ENCODE measurements at regions not wholly inside any gene's neighbourhood (a gene's known extent, or its start where the extent isn't known, plus 50 kb on each side); places are given as distances from the start of the nearest gene placed in this dataset.
"Not testable (repeated sequence)": the region's sequence is repeated elsewhere in the genome, so short reads cannot be mapped to it uniquely, and the experiment has no call there.

DNA sequence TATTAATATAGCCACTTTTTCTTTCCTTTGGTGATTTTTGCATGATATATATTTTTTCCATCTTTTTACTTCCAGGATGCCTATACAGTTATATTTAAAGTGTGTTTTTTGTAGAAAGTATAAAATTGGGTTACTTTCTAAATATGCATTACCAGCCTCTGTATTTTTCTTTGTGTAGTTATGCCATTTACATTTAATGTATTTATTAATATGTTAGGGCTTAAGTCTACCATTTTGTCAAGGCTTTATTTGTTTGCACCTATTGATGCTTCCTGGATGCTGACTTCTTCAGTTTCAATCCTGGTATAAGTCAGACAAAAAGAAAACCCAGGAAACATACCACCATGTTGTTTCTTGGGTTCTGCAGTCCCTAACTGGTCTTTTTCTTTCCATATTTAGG lies 911.1 kb upstream of the GOT2 start:
- no peaks in the 10 kb centered on the region for H3K36me3 Mint-ChIP-seq (ENCODE audit: low read depth)
- H3K4me3 Mint-ChIP-seq (ENCODE audit: low read depth): no peak overlapping the region
- no peaks in the 10 kb centered on the region for H3K4me1 Mint-ChIP-seq (ENCODE audit: low read depth)
- H3K9me3 Mint-ChIP-seq: peaks cover 24% of the 10 kb centered on the region
- no peaks in the 10 kb centered on the region for H3K27me3 Mint-ChIP-seq (ENCODE audit: low read depth)
- intact Hi-C loops (cut with micrococcal nuclease): no loop called here
- no peak for DNase-seq (ENCODE audit: low spot score)
- H3K27ac Mint-ChIP-seq: no peak overlapping the region

DNA sequence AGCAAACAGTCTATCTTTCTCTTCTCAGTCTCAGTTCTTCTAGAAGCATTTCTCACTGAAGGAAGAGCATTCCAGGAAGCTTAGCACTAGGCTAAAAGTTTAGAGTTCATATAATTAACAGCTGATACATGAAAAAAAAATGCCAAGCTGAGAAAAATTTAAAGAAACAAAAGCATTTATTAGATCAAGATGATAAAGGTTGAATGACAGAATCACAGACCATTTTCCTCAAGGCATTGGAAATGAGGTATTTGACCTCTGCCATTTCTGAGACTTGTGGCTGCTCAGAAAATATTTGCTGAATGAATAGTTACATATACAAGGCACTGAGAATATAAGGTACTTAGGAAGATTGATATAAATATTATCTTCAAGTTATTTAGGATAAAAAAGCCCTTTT lies 901.6 kb upstream of the GOT2 start:
- no peak overlapping the region for H3K27ac Mint-ChIP-seq
- H3K27me3 Mint-ChIP-seq (ENCODE audit: low read depth): no peaks in the 10 kb centered on the region
- H3K9me3 Mint-ChIP-seq: peaks cover 7% of the 10 kb centered on the region
- no peak overlapping the region for H3K4me3 Mint-ChIP-seq (ENCODE audit: low read depth)
- intact Hi-C loops (cut with micrococcal nuclease): no loop called here
- no peaks in the 10 kb centered on the region for H3K36me3 Mint-ChIP-seq (ENCODE audit: low read depth)
- H3K4me1 Mint-ChIP-seq (ENCODE audit: low read depth): no peaks in the 10 kb centered on the region
- DNase-seq (ENCODE audit: low spot score): no peak

DNA sequence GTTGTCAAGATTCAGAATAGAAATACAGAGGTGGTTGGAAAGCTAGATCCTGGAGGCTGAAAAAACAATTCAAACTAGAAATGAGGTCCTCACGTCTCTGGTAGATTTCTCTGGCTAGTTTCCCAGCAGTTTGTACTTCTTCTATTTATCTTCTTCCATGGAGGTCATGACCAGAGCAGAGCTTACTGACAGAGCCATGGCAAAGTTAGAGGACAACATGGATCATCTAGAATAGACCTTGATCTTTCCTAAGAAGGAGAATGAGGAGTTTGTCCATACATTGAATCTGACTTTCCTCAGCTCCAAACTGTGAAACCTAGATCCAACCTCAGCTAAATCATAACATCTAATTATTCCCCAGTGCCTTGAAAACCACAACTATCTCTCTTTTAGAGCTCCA lies 900.8 kb upstream of the GOT2 start:
- intact Hi-C loops (cut with micrococcal nuclease): no loop called here
- Mint-ChIP-seq H3K27ac (no peak overlapping the region), H3K27me3 (ENCODE audit: low read depth) (no peaks in the 10 kb centered on the region), H3K36me3 (ENCODE audit: low read depth) (no peaks in the 10 kb centered on the region), H3K9me3 (peaks cover 7% of the 10 kb centered on the region), H3K4me3 (ENCODE audit: low read depth) (no peak overlapping the region), H3K4me1 (ENCODE audit: low read depth) (no peaks in the 10 kb centered on the region)
- DNase-seq (ENCODE audit: low spot score): no peak

DNA sequence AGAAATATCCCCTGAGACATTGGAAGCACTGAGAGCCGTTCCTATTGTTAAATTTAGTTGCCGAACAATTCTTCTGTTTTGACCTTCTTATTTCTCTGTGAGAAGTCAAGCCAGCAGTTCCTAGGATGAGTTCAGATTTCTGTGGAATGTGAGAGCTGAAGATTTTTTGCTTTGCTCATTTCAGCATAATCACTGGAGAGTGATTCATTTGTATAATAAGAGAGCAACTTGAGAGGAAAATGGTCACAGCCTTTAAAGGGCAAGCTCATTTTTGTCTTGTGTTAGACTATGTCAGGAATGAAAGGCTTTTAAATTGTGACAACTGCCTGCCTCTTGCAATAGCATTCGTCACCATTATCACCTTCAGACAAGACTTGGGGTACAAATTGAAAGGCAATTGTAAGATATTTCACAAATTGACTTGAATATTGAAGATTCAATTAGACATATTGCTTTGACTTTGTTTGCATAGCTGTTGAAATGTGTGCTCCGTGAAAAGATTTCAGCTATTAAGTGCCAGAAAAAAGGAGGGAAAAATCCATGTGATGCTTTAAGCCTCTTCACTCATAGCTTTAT lies 900.0 kb upstream of the GOT2 start:
- intact Hi-C loops (cut with micrococcal nuclease): no loop called here
- no peaks in the 10 kb centered on the region for H3K4me1 Mint-ChIP-seq (ENCODE audit: low read depth)
- no peak overlapping the region for H3K27ac Mint-ChIP-seq
- H3K9me3 Mint-ChIP-seq: peaks cover 7% of the 10 kb centered on the region
- H3K4me3 Mint-ChIP-seq (ENCODE audit: low read depth): no peak overlapping the region
- no peak for DNase-seq (ENCODE audit: low spot score)
- H3K27me3 Mint-ChIP-seq (ENCODE audit: low read depth): no peaks in the 10 kb centered on the region
- H3K36me3 Mint-ChIP-seq (ENCODE audit: low read depth): no peaks in the 10 kb centered on the region

DNA sequence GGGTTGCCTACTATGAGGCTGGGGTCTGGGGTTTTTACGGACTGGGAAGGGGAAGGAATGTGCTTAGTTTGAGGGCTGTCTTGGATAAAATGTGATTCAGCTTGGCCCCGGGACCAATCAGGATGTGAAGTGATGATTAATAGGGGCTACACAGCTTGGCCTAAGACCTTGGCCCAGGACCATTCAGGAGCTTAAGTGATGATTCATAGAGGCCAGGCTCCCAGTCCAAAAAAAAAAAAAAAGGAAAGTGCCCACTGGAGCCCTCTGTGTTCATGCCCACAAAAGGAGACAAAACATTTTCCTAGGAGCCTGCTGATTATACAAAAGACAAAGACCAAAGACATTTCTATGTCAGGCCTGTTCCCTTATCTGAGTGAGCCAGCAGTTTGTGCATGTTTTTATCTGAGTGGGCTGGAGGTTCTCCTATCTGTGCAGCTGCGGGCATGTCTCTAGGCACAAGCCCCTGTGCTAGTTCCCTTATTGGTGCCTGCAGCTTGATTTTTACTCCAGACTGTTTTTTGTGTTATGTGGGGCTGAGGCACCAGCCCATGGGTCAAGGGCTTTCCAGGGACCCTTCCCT lies 898.2 kb upstream of the GOT2 start:
- Mint-ChIP-seq H3K9me3 (peaks cover 7% of the 10 kb centered on the region), H3K4me3 (ENCODE audit: low read depth) (no peak overlapping the region), H3K4me1 (ENCODE audit: low read depth) (no peaks in the 10 kb centered on the region), H3K27ac (no peak overlapping the region), H3K27me3 (ENCODE audit: low read depth) (no peaks in the 10 kb centered on the region), H3K36me3 (ENCODE audit: low read depth) (no peaks in the 10 kb centered on the region)
- intact Hi-C loops (cut with micrococcal nuclease): no loop called here
- DNase-seq (ENCODE audit: low spot score): no peak

DNA sequence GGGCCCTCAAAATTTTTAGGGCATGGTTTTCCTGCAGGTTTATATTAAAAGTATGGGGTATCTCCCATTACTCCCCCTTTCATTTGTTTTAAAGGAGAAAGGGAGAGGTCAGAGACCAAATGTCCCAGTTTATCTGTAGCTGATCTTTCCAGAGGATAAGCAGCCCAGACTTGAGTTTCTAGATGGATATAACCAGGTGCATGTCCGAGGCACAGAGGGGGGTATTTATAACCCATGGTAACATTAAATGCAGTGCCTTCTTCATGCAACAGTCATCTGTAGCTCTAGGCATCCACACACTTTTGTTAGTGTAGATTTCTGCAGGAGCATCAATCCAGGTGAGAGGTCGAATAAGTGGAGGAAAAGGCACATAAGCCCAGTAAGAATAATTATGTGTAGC lies 890.3 kb upstream of the GOT2 start:
- H3K4me1 Mint-ChIP-seq (ENCODE audit: low read depth); DNase-seq (ENCODE audit: low spot score); H3K36me3 Mint-ChIP-seq (ENCODE audit: low read depth); H3K9me3 Mint-ChIP-seq; H3K4me3 Mint-ChIP-seq (ENCODE audit: low read depth); intact Hi-C loops (cut with micrococcal nuclease); H3K27ac Mint-ChIP-seq; H3K27me3 Mint-ChIP-seq (ENCODE audit: low read depth): not testable (repeated sequence)

DNA sequence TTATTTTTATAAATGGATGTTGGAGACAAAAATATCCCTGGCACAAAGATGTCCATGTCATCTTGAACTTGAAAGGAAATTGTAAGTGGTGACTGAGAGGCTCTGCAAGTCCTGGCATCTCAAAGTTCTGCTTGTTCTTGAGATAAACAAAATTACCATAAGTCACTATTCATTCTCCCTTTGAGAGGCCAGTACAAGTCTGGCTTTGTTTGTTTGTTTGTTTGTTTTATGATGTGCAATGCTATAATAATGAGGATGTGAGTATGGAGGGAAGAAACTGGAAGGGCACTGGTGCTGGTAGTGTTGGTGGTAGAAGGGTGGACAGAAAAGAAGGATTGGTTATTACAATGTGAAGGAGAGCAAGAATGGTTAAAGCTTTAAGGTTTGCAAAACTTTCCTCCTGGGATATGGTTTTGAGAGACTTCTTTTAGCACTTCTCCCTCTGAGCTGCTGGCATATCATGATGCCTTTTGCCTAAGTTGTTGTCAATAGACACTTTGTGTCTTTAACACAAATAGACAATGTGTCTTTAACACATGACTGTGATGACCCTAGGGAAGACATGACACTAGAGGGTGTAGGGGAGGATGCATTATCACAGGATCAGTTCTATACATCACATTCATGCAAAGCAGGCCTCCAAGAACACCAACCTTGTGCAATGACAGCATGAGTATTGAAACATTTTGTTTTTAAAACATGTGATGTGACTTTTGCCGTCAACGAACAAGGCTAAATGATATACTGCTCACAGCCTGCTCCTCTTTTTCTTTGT lies 880.5 kb upstream of the GOT2 start:
- no peaks in the 10 kb centered on the region for H3K9me3 Mint-ChIP-seq
- no peaks in the 10 kb centered on the region for H3K27me3 Mint-ChIP-seq (ENCODE audit: low read depth)
- no peaks in the 10 kb centered on the region for H3K36me3 Mint-ChIP-seq (ENCODE audit: low read depth)
- intact Hi-C loops (cut with micrococcal nuclease): no loop called here
- DNase-seq (ENCODE audit: low spot score): no peak
- H3K4me1 Mint-ChIP-seq (ENCODE audit: low read depth): no peaks in the 10 kb centered on the region
- H3K4me3 Mint-ChIP-seq (ENCODE audit: low read depth): no peak overlapping the region
- no peak overlapping the region for H3K27ac Mint-ChIP-seq

DNA sequence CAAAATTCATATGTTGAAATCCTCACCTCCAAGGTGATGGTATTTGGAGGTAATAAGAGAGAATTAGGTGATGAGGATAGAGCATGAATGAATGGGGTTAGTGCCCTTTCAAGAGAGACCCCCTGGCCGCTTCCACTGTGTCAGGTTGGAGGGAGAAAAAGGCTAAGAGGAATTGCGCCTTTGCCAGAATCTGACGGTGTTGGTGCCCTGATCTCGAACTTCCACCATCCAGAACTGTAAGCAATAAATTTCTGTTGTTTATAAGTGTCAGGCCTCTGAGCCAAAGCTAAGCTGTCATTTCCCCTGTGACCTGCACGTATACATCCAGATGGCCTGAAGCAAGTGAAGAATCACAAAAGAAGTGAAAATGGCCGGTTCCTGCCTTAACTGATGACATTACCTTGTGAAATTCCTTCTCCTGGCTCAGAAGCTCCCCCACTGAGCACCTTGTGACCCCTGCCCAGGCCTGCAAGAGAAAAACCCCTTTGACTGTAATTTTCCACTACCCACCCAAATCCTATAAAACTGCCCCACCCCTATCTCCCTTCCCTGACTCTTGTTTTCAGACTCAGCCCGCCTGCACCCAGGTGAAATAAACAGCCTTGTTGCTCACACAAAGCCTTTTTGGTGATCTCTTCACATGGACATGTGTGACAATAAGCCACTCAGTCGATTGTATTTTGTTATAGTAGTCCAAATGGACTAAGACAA lies 878.9 kb upstream of the GOT2 start:
- DNase-seq (ENCODE audit: low spot score); H3K27me3 Mint-ChIP-seq (ENCODE audit: low read depth); H3K9me3 Mint-ChIP-seq; H3K27ac Mint-ChIP-seq; intact Hi-C loops (cut with micrococcal nuclease); H3K4me1 Mint-ChIP-seq (ENCODE audit: low read depth); H3K4me3 Mint-ChIP-seq (ENCODE audit: low read depth); H3K36me3 Mint-ChIP-seq (ENCODE audit: low read depth): not testable (repeated sequence)

DNA sequence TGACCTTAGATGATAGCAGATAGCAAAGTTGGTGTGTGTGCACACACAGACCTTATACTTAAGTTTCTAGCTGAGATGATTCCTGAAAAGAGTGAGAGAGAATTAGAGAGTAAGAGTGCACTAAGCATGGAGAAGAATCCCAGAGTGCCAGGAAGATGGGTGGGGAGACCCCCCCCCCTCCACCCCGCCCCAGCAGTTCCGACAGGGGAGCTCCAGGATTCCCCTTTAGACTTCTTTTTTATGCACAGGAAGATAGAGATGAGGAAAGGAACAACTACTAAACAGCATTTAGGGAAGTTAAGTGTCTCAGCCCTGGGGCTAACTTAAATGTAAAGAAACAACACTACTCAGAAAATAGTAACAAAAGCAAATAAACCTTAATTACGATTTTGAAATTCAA lies 878.0 kb upstream of the GOT2 start:
- no peaks in the 10 kb centered on the region for H3K9me3 Mint-ChIP-seq
- H3K4me1 Mint-ChIP-seq (ENCODE audit: low read depth): no peaks in the 10 kb centered on the region
- H3K36me3 Mint-ChIP-seq (ENCODE audit: low read depth): no peaks in the 10 kb centered on the region
- intact Hi-C loops (cut with micrococcal nuclease): no loop called here
- DNase-seq (ENCODE audit: low spot score): no peak
- no peak overlapping the region for H3K27ac Mint-ChIP-seq
- no peak overlapping the region for H3K4me3 Mint-ChIP-seq (ENCODE audit: low read depth)
- H3K27me3 Mint-ChIP-seq (ENCODE audit: low read depth): no peaks in the 10 kb centered on the region

DNA sequence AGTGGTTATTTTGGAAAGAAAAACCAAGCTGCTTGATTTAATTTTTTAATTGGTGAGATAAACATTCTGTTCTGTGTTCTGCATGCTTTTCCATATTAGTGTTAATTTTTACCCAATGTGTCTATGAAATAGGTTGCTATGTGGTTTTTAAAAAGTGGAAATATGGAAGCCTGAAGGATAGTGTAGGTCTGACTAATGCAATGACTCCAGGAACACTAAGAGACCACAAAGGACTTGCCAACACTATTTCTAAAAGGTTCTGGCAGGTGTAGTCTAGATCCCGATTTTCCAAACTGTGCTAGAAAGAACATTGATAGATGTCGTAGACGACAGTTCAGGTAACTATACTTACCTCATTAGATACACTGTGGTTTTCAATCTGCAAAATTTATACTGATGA lies 877.4 kb upstream of the GOT2 start:
- intact Hi-C loops (cut with micrococcal nuclease): no loop called here
- H3K36me3 Mint-ChIP-seq (ENCODE audit: low read depth): no peaks in the 10 kb centered on the region
- no peaks in the 10 kb centered on the region for H3K4me1 Mint-ChIP-seq (ENCODE audit: low read depth)
- no peak for DNase-seq (ENCODE audit: low spot score)
- no peak overlapping the region for H3K27ac Mint-ChIP-seq
- H3K27me3 Mint-ChIP-seq (ENCODE audit: low read depth): no peaks in the 10 kb centered on the region
- H3K9me3 Mint-ChIP-seq: no peaks in the 10 kb centered on the region
- no peak overlapping the region for H3K4me3 Mint-ChIP-seq (ENCODE audit: low read depth)

DNA sequence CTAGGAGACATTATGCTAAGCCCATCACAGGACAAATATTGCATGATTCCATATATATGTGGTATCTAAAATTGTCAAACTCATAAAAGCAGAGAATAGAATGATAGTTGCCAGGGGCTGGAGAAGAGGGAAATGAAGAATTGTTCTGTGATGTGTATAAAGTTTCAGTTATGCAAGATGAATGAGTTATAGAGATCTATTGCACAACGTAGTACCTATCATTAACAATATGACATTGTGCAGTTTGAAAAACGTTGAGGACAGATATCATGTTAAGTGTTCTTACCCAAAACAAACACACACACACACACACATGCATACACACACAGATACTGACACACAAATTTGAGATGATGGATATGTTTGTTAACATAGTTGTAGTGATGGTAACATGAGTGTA lies 871.6 kb upstream of the GOT2 start:
- Mint-ChIP-seq H3K36me3 (ENCODE audit: low read depth) (no peaks in the 10 kb centered on the region), H3K27ac (no peak overlapping the region), H3K27me3 (ENCODE audit: low read depth) (no peaks in the 10 kb centered on the region), H3K9me3 (no peaks in the 10 kb centered on the region), H3K4me3 (ENCODE audit: low read depth) (no peak overlapping the region), H3K4me1 (ENCODE audit: low read depth) (no peaks in the 10 kb centered on the region)
- intact Hi-C loops (cut with micrococcal nuclease): no loop called here
- no peak for DNase-seq (ENCODE audit: low spot score)

DNA sequence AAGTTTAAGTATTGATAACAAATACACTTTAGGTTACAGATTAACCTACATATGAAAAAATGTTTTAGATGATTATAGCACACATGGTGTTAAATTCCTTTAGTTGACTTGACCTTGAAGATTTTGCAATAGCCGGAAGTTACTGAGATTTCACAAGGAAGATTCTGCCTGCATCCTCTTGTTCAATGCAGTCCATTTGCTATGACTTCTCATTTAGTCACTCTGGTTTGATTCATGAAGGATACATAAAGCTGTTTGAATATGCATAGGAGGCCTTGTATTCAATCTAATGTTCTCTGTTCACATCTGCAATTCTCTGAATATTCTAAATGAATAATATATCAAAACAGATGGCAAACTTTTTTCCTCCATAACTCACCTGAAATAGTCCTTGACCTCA lies 870.2 kb upstream of the GOT2 start:
- Mint-ChIP-seq H3K36me3 (ENCODE audit: low read depth) (no peaks in the 10 kb centered on the region), H3K9me3 (no peaks in the 10 kb centered on the region), H3K4me1 (ENCODE audit: low read depth) (no peaks in the 10 kb centered on the region), H3K27ac (no peak overlapping the region), H3K4me3 (ENCODE audit: low read depth) (no peak overlapping the region), H3K27me3 (ENCODE audit: low read depth) (no peaks in the 10 kb centered on the region)
- intact Hi-C loops (cut with micrococcal nuclease): no loop called here
- no peak for DNase-seq (ENCODE audit: low spot score)

DNA sequence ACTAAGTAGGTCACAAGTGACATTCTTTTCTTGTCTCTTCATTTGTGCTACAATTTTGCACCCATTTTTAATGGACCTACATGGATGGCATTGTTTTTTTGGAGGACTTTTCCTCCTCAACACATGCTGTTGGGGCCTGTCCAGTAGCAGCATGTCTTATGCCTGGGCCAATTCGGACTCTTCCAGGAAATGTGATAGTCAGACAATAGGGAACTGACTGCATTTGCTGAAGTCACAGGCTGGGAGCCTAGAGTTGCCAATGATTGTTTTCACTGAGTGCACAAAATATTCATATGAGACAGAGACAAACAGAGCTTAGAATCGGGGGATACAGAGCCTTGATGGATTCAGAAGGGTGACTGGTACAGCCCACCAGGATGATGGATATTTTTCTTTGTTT lies 867.3 kb upstream of the GOT2 start:
- Mint-ChIP-seq H3K27me3 (ENCODE audit: low read depth) (no peaks in the 10 kb centered on the region), H3K27ac (no peak overlapping the region), H3K4me1 (ENCODE audit: low read depth) (no peaks in the 10 kb centered on the region), H3K9me3 (no peaks in the 10 kb centered on the region), H3K4me3 (ENCODE audit: low read depth) (no peak overlapping the region), H3K36me3 (ENCODE audit: low read depth) (no peaks in the 10 kb centered on the region)
- DNase-seq (ENCODE audit: low spot score): no peak
- intact Hi-C loops (cut with micrococcal nuclease): no loop called here
